Nephron progenitor cell (in vitro differentiated cells): ENCODE measurements at regions not wholly inside any gene's neighbourhood (a gene's known extent, or its start where the extent isn't known, plus 50 kb on each side); places are given as distances from the start of the nearest gene placed in this dataset.
"Not testable (repeated sequence)": the region's sequence is repeated elsewhere in the genome, so short reads cannot be mapped to it uniquely, and the experiment has no call there.

Experiments used
- DNase-seq: peaks from one replicate; pipeline ENCODE4 v3.0.0; 2021
- H3K27ac Mint-ChIP-seq: 2 replicates; pipeline ENCODE4 v1.8.0; 2021; ENCODE audit warnings: mild to moderate bottlenecking, moderate library complexity, mixed read lengths
- H3K27me3 Mint-ChIP-seq: 2 replicates; pipeline ENCODE4 v1.8.0; 2021; ENCODE audit warnings: mild to moderate bottlenecking, low read depth, mixed read lengths; ENCODE audit not compliant: poor library complexity
- H3K36me3 Mint-ChIP-seq: 2 replicates; pipeline ENCODE4 v1.8.0; 2021; ENCODE audit warnings: low read depth, mixed read lengths
- H3K4me1 Mint-ChIP-seq: 2 replicates; pipeline ENCODE4 v1.8.0; 2021; ENCODE audit warnings: mixed read lengths
- H3K4me3 Mint-ChIP-seq: 2 replicates; pipeline ENCODE4 v1.8.0; 2021; ENCODE audit warnings: mild to moderate bottlenecking, moderate library complexity, mixed read lengths
- H3K9me3 Mint-ChIP-seq: 2 replicates; pipeline ENCODE4 v1.8.0; 2021; ENCODE audit warnings: mild to moderate bottlenecking, moderate library complexity, mixed read lengths
- TF ChIP-seq, protein P1 (sequence below): fragments of 200-600 bp; sonication (generic); IDR thresholded peaks from 2 replicates; pipeline ENCODE4 v1.5.0; 2021; ENCODE audit warnings: antibody characterized with exemption

GRCh38 chr6:133805876-133806275 lies 83.0 kb upstream of the TCF21 start:
- no peak for DNase-seq
- no peaks in the 10 kb centered on the region for H3K36me3 Mint-ChIP-seq
- H3K4me1 Mint-ChIP-seq = peaks cover 5% of the 10 kb centered on the region
- H3K27me3 Mint-ChIP-seq = no peaks in the 10 kb centered on the region
- TF ChIP-seq, protein P1, sequence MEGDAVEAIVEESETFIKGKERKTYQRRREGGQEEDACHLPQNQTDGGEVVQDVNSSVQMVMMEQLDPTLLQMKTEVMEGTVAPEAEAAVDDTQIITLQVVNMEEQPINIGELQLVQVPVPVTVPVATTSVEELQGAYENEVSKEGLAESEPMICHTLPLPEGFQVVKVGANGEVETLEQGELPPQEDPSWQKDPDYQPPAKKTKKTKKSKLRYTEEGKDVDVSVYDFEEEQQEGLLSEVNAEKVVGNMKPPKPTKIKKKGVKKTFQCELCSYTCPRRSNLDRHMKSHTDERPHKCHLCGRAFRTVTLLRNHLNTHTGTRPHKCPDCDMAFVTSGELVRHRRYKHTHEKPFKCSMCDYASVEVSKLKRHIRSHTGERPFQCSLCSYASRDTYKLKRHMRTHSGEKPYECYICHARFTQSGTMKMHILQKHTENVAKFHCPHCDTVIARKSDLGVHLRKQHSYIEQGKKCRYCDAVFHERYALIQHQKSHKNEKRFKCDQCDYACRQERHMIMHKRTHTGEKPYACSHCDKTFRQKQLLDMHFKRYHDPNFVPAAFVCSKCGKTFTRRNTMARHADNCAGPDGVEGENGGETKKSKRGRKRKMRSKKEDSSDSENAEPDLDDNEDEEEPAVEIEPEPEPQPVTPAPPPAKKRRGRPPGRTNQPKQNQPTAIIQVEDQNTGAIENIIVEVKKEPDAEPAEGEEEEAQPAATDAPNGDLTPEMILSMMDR = no peak
- H3K4me3 Mint-ChIP-seq = no peak overlapping the region
- H3K27ac Mint-ChIP-seq = no peak overlapping the region
- H3K9me3 Mint-ChIP-seq = peaks cover 12% of the 10 kb centered on the region

GRCh38 chr6:133806382-133807140 lies 82.4 kb upstream of the TCF21 start:
- H3K36me3 Mint-ChIP-seq = no peaks in the 10 kb centered on the region
- DNase-seq = no peak
- peaks cover 5% of the 10 kb centered on the region for H3K4me1 Mint-ChIP-seq
- H3K9me3 Mint-ChIP-seq = peaks cover 18% of the 10 kb centered on the region
- TF ChIP-seq, protein P1 = no peak
- no peak overlapping the region for H3K27ac Mint-ChIP-seq
- H3K4me3 Mint-ChIP-seq = no peak overlapping the region
- no peaks in the 10 kb centered on the region for H3K27me3 Mint-ChIP-seq

DNA sequence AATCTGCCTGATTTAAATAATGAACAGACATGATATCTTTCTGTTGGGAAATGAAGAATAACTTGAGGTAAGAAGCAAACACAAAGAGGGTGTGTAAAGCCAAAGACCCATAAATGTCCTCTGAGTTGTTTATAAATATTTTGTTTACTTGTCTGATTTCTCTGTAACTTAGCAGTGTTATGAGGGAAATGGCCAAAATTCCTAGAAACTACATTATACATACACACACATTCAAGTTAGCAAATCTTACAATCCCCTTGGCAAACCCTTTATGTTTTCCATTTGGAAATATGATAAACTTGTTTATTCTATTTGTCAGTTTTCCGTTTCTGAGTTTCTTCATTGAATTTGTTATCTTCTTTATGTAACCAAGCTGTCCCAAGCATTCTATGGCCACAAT lies 81.4 kb upstream of the TCF21 start:
- Mint-ChIP-seq H3K4me1 (peaks cover 5% of the 10 kb centered on the region), H3K36me3 (no peaks in the 10 kb centered on the region), H3K9me3 (peaks cover 14% of the 10 kb centered on the region), H3K4me3 (no peak overlapping the region), H3K27ac (no peak overlapping the region), H3K27me3 (no peaks in the 10 kb centered on the region)
- TF ChIP-seq, protein P1 = no peak
- no peak for DNase-seq

GRCh38 chr6:133809406-133809805 lies 79.5 kb upstream of the TCF21 start:
- Mint-ChIP-seq H3K27ac (no peak overlapping the region), H3K9me3 (peaks cover 12% of the 10 kb centered on the region), H3K4me3 (no peak overlapping the region), H3K4me1 (peaks cover 5% of the 10 kb centered on the region), H3K36me3 (no peaks in the 10 kb centered on the region), H3K27me3 (peaks cover 3% of the 10 kb centered on the region)
- TF ChIP-seq, protein P1 = no peak
- DNase-seq = no peak

GRCh38 chr6:133811557-133811956 lies 77.4 kb upstream of the TCF21 start:
- Mint-ChIP-seq H3K4me3 (no peak overlapping the region), H3K9me3 (peaks cover 9% of the 10 kb centered on the region), H3K27me3 (peaks cover 7% of the 10 kb centered on the region), H3K4me1 (no peaks in the 10 kb centered on the region), H3K27ac (no peak overlapping the region), H3K36me3 (no peaks in the 10 kb centered on the region)
- no peak for DNase-seq
- TF ChIP-seq, protein P1 = no peak

DNA sequence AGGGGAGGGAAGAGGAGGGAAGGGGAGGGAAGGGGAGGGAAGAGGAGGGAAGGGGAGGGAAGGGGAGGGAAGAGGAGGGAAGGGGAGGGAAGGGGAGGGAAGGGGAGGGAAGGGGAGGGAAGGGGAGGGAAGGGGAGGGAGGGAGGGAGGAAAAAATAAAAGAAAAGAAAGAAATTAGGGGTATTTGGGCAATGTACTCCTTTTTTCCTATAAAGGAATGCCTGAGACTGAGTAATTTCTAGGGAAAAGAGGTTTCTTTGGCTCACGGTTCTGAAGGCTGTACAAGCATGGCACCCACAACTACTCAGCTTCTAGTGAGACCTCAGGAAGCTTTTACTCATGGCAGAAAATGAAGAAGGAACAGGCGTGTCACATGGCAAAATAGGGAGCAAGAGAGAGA lies 76.5 kb upstream of the TCF21 start:
- not testable (repeated sequence) for H3K4me1 Mint-ChIP-seq, H3K4me3 Mint-ChIP-seq, H3K36me3 Mint-ChIP-seq, DNase-seq, H3K9me3 Mint-ChIP-seq, H3K27ac Mint-ChIP-seq, H3K27me3 Mint-ChIP-seq
